ENCODE measurements at regions not wholly inside any gene's neighbourhood (a gene's known extent, or its start where the extent isn't known, plus 50 kb on each side); places are given as distances from the start of the nearest gene placed in this dataset.

DNA sequence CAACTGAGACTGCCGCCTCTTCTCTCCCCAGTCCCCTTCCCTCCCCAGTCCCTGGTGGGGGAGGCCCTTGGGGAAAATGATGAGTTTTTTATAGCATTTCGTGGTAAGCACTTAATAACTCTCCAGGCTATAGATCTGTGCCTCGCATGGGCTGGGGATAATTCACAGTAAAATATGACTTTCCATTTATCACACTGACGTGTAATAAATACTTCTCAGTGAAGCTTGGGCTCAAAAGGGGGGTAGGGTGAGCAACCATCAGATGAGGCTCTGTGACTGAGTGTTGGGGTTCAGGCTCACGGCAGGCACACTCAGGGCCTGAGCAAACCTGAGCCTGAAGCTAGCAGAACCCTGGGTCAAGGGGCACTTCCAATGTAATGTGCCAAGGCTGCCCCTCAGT, 101.6 kb downstream of the CCT6B start:
- Histone ChIP-seq H3K4me1 (no peaks in the 10 kb centered on the region), H3K36me3 (no peaks in the 10 kb centered on the region), H3K27me3 (ENCODE audit: low read depth) (peaks cover 45% of the 10 kb centered on the region), H3K9me3 (replicated peaks) (no peaks in the 10 kb centered on the region), H3K27ac (replicated peaks) (no peak overlapping the region), H3K4me3 (no peak overlapping the region)
- TF ChIP-seq, protein P1, sequence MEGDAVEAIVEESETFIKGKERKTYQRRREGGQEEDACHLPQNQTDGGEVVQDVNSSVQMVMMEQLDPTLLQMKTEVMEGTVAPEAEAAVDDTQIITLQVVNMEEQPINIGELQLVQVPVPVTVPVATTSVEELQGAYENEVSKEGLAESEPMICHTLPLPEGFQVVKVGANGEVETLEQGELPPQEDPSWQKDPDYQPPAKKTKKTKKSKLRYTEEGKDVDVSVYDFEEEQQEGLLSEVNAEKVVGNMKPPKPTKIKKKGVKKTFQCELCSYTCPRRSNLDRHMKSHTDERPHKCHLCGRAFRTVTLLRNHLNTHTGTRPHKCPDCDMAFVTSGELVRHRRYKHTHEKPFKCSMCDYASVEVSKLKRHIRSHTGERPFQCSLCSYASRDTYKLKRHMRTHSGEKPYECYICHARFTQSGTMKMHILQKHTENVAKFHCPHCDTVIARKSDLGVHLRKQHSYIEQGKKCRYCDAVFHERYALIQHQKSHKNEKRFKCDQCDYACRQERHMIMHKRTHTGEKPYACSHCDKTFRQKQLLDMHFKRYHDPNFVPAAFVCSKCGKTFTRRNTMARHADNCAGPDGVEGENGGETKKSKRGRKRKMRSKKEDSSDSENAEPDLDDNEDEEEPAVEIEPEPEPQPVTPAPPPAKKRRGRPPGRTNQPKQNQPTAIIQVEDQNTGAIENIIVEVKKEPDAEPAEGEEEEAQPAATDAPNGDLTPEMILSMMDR (IDR thresholded peaks at IDR 0.05; ENCODE audit: borderline replicate concordance), result no peak
- intact Hi-C loops (cut with micrococcal nuclease), result no loop called here
- DNase-seq, result no peak

- Histone ChIP-seq H3K27me3 (ENCODE audit: low read depth) (peaks cover 45% of the 10 kb centered on the region), H3K9me3 (replicated peaks) (no peaks in the 10 kb centered on the region), H3K36me3 (no peaks in the 10 kb centered on the region), H3K27ac (replicated peaks) (no peak overlapping the region), H3K4me1 (peaks cover 6% of the 10 kb centered on the region), H3K4me3 (no peak overlapping the region)
- intact Hi-C loops (cut with micrococcal nuclease), result no loop called here
- no peak for DNase-seq
- TF ChIP-seq, protein P1 (IDR thresholded peaks at IDR 0.05; ENCODE audit: borderline replicate concordance), result no peak
These were observed 102.4 kb downstream of the CCT6B start for GRCh38 chr17:34858591-34859565.

DNA sequence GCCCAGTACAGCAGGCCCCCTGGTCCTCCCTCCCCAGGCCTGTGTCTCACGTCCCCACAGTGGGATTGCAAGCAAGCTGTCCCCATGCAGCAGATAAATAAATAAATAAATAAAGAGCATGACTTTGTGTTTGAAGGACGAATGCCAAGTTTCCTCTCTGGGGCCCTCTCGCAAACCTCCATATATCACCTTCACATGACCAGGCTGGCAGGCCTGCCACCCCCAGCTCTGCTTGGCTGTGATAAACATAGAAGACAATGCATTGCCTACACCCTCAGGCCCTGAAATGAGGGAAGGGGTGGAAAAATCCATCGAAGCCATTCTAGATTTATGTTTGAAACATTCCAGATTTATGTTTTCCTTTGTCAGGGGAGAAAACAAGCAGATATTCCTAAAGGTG, 107.3 kb downstream of the CCT6B start:
- no peak overlapping the region for H3K4me3 ChIP-seq
- intact Hi-C loops (cut with micrococcal nuclease), result no loop called here

GRCh38 chr17:34852614-34853013, 108.6 kb downstream of the CCT6B start:
- Histone ChIP-seq H3K9me3 (replicated peaks) (no peaks in the 10 kb centered on the region), H3K27me3 (ENCODE audit: low read depth) (peaks cover 7% of the 10 kb centered on the region), H3K36me3 (no peaks in the 10 kb centered on the region), H3K4me1 (peaks cover 8% of the 10 kb centered on the region), H3K27ac (replicated peaks) (no peak overlapping the region), H3K4me3 (no peak overlapping the region)
- intact Hi-C loops (cut with micrococcal nuclease), result no loop called here
- TF ChIP-seq, protein P1 (IDR thresholded peaks at IDR 0.05; ENCODE audit: borderline replicate concordance), result no peak
- DNase-seq, result no peak

More for the DNA sequence above, 107.3 kb downstream of the CCT6B start:
- Histone ChIP-seq H3K36me3 (no peaks in the 10 kb centered on the region), H3K27me3 (ENCODE audit: low read depth) (peaks cover 14% of the 10 kb centered on the region), H3K4me1 (peaks cover 8% of the 10 kb centered on the region), H3K27ac (replicated peaks) (no peak overlapping the region), H3K9me3 (replicated peaks) (no peaks in the 10 kb centered on the region)
- TF ChIP-seq, protein P1 (IDR thresholded peaks at IDR 0.05; ENCODE audit: borderline replicate concordance), result no peak
- DNase-seq, result no peak

DNA sequence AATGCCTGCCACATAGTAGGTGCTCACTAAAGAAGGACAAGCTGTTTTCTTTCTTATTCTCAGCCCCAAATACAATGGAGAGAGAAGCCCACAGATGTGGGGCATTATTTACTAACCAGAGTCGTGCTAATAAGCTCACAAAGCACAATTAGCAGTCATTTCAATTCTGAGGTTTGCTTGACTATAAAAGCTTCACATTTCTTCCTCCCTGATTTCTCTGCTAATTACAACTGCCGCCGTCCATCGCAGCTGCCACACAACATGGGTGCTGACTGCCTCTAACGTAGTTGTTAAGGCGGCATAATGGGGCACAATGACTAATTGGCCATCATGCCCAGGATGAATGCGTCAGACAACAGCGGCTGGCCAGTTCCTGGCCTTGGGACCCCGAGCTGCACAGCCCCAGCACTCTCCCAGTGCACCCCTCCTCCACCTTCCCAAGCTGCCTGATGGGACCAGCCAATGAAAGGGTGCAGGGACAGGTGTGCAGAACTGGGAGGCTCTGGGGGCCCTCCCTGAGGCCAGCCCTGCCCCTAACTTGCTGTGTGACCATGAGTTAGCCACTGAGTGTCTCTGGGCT, 109.2 kb downstream of the CCT6B start:
- H3K4me1 ChIP-seq, result peaks cover 8% of the 10 kb centered on the region
- no peaks in the 10 kb centered on the region for H3K36me3 ChIP-seq
- H3K27me3 ChIP-seq (ENCODE audit: low read depth), result peaks cover under 1% of the 10 kb centered on the region
- DNase-seq, result no peak
- no peaks in the 10 kb centered on the region for H3K9me3 ChIP-seq (replicated peaks)
- H3K27ac ChIP-seq (replicated peaks), result no peak overlapping the region
- intact Hi-C loops (cut with micrococcal nuclease), result no loop called here
- TF ChIP-seq, protein P1 (IDR thresholded peaks at IDR 0.05; ENCODE audit: borderline replicate concordance), result no peak
- no peak overlapping the region for H3K4me3 ChIP-seq
